ENCODE measurements at regions not wholly inside any gene's neighbourhood (a gene's known extent, or its start where the extent isn't known, plus 50 kb on each side); places are given as distances from the start of the nearest gene placed in this dataset.
"Not testable (repeated sequence)": the region's sequence is repeated elsewhere in the genome, so short reads cannot be mapped to it uniquely, and the experiment has no call there.

DNA sequence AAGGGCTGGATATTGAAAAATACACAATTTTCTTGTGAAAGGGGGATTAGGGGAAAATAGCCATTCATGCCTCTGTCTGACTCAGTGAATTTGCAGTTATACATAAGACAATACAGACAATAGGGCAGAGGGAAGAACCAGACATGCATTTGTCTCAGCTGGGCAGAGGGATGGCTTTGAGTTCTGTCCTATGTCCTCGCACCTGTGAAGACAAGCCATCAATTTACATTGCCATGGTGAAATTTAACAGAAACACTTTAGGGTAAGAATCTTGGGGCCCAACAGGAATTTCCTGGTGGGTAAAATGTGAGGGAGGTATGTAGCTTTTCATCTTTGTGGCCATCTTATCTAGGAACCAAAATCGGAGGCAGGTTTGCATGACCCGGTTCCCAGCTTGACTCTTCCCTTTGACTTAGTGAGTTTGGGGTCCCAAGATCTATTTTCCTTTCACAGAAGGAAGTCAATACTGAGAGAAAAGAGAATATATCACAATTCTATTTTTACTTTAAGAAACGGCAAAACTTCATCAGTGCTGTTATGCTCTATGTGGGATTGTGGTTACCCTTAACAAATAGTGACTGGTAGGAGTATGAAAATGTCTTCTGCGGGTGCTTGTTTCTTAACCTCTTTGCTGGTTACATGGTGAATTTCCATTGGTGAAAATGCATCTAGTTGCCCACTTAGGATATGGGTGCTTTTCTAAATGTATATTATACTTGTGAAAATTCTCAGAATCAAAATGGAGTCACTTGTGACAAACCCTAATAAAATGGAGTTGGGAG lies 221.8 kb downstream of the SPP2 start:
- no peak for DNase-seq

DNA sequence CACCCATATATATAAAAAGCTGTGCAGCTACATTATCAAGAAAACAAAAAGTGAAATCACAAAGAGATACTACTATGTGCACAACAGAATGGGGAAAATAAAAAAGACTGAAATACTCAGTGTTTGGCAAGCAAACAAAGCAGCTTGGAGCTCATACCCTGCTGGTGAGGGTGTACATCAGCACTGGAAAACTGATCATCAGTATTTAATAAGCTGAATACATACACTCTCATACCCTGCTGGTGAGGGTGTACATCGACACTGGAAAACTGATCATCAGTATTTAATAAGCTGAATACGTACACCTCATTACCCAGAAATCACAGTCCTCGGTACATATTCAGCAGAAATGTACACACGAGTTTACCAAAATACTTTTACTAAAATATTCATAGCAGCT lies 220.8 kb downstream of the SPP2 start:
- DNase-seq, result no peak

DNA sequence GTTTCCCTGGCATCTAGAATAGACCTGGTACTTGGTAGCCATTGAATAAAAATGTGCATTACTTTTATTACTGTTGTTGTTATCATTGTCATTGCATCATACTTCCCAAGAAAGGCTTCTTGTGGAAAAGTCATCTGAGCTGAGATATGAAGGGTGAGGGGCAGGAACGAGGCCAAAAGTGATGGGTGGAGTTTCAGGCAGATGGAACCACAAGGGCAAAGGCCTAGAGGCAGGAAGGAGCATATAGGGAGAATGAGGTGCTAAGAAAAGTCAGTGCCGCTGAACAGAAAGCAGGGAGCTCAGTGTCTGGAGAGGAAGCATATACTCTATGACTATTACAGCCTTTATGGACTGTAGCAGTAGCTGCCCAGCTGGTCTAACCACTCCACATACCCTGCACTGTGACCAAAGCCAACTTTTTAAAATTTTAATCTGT lies 219.3 kb downstream of the SPP2 start:
- no peak for DNase-seq

DNA sequence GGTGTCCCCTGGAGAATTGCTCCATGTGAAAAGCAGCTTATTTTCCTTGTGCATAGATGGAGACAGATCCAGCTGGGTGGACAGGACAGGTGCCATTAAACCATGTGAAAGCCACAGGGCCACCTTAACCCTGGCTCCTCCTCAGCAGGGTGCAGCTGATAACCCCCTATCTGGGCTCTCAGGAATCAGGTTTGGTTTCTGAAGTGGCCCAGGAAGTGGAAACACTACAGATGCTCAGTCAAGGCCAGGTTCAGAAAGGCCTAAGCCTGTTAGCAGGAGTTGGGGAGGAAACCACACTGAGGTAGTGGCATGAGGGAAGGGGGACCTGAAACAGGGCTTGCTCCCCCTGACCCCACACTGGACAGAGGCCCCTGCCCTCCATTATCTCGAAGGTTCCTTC lies 217.0 kb downstream of the SPP2 start:
- no peak for DNase-seq

DNA sequence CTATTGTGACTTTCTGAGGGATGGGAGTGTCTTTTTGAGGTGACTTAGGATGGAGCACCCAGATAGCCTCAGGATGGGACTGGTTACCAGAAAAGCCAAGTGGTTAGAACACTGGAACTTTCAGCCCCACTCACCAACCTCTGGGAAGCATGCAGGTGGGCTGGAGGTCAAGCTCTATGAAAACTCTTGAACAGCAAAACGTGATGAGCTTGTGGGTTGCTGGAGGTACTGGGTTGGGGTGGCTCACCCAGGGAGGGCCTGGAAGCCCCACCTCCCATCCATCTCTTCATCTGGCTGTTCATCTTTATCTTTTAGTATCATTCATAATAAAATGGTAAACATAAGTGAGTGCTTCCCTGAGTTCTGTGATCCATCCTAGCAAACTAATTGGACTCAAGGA lies 216.4 kb downstream of the SPP2 start:
- no peak for DNase-seq

DNA sequence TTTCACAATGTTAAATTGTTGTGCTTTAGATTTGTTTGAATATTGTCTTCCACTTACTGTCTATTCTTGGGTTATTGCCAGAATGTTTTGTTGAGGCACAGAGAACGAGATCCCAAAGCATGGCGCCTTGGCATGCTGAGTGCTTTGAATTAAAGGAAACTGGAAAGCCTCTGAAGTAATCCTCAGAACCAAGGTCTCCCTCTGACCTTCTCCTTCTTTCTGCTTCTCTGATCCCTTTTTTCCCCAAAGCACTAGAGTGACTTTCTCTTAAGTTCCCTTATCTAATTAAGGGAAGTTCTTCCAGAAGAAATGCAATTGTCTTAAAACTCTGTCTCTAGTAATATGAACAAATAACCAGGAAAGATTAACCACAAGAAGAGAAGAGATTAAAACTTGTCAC lies 214.7 kb downstream of the SPP2 start:
- DNase-seq, result no peak

DNA sequence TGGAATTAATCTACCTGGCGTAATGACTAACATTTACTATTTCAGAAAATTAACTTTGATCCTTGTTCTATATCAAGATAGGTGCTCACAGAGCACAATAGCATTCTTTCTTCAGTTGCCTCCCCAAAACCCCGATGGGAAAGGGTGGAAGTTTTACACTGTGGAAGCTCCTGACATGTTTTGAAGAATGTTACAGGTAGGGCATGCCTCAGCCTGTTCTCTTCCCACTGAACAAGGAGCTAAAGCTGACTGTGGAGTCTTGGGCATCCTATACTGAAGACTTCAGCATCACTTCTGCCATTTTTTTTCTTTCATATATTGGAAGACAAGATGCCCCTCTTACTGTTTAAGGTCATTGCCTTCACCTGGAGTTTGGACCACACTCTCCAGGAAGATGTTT lies 211.2 kb downstream of the SPP2 start:
- DNase-seq, result no peak

DNA sequence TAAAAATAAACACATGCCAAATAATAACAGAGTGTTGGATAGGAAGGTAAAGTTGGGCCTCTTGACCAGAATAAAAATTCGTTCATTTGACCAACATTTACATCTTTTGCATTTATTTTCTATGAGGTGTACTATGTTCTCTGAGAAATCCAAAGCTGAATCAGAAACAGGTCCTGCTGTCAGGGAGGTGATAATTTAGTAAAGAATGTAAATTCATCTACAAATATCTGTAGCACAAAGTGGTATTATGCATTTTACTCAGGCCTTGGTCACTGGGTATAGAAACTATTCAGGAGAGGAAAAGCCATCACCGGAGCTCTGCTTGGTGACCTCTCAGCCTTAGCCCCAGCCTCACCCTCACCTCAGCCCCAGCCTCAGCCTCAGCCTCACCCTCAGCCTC lies 208.9 kb downstream of the SPP2 start:
- no peak for DNase-seq

DNA sequence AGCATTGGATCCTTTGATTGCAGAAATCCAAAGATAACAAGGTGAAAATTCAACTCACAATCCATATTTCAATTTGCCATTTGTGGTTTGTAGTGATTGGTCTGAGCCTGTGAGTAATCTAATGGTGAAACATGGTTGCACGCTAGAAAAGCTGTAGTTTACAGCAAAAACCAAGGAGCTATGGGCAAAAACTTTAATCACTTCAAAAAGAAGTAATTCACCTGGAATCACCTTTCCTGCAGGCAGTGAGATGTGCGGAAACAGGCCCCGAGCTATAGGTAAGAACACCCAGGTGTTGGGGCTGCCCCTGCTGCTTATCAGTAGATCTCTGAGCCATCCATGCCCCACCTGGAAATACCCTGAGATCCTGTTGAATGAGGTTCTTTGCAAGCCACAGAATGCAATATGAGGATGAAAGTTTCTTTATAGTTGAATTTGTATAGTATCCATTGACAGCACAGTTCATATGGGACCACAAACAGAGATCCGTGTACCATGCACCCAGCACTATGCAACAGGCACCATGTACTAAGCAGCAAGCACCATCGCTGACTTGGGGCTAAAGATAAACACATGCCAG lies 208.2 kb downstream of the SPP2 start:
- DNase-seq, result no peak

DNA sequence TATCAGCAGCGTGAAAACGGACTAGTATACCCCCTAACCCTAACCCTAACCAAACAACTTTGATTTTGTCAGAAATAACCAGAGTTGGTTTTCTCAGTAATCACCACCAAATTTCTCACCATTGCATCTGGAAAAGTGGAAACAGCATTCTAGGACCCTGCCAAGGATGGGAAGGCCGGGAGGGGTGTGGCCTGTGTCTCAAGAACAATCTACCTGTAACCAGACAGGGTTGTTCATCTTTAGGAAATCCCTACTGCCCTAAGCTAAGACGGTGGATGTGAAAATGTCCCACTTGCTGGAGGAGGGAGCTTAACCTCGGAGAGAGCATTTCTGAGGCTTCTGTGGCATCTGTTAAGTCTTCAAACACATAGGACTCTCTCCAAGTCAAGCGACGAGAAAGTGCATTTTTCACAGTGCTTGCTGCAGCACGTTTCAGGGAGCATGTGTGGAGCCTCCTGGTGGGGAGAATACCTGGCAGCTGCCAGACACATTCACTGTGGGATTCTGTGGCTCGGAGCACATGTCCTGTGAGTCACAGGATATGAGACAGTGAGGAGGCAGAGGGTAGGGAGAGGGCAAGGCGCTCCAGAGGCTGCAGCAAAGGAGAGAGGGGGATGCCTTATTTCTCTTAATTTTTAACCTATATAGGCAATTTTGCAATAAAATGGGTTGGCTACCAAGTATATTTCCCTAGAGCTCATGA lies 207.5 kb downstream of the SPP2 start:
- no peak for DNase-seq

DNA sequence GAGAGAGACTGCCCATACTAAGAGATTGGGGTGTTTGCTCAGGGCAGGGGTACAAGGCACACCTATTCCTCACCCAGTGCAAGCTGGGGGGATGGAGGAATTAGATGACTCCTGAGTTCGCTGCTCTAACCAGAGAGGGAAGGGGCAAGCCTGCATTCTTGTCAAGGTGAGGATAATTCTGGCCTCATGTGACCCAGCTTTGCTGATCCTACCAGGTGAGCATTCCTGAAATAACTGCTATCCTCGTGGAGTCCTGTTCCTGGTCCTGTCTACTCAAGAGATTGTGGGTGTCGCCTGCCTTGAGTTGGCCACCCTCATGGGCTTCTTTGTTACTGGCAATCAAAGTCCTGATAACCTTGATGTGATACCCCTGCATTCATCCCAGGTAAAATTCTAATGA lies 206.0 kb downstream of the SPP2 start:
- no peak for DNase-seq

DNA sequence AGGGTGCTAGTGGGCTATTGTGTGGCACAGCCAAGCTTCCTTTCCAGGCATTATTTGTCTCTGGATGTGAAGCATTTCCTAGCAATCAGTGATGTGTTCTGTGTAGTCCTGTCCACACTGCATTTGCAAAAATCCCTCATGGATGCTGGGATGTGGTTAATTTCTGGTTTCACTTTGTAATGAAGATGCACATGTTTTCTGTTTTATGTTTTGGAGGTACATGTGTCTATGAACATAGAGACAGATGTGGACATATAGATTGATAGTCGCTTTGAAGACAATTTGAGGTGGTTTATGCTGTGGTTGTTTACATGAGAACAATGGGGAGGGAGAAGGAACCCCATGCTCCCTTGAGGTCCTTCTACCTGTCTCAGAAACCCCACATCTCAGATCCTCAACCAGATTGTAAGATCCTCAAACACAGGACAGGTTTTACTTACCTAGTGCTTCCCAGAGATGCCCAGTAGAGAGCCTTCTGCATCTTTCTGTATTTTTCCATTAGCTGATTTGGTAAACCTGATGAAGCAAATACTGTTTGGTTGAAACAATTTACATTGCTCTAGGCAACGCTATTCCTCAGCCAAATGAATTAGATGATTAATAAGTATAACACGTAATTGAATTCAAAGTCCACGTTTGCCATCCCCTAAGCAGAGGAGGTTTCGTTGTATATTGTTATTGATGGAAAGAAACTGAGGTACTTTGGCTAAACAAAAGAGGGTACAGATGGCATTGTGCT lies 204.4 kb downstream of the SPP2 start:
- DNase-seq, result no peak

DNA sequence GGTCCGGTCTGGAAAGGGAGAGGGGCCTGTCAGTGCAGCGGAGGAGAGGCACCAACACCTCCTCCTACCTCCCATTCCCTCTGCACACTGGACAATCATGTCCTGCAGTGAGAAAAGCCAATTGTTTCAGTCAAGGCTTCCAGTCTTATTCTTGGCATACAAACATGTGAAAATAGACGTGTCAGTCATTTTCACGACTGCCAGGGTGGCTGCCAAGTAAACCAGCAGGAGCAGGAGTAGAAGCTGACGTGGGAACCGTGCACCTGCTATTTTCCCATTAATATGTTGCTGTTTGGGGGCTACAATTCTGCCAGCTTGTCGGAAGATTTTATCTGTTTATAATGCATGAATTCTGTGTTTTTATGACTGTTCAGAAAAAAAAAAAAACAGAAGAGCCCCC lies 202.3 kb downstream of the SPP2 start:
- no peak for DNase-seq

DNA sequence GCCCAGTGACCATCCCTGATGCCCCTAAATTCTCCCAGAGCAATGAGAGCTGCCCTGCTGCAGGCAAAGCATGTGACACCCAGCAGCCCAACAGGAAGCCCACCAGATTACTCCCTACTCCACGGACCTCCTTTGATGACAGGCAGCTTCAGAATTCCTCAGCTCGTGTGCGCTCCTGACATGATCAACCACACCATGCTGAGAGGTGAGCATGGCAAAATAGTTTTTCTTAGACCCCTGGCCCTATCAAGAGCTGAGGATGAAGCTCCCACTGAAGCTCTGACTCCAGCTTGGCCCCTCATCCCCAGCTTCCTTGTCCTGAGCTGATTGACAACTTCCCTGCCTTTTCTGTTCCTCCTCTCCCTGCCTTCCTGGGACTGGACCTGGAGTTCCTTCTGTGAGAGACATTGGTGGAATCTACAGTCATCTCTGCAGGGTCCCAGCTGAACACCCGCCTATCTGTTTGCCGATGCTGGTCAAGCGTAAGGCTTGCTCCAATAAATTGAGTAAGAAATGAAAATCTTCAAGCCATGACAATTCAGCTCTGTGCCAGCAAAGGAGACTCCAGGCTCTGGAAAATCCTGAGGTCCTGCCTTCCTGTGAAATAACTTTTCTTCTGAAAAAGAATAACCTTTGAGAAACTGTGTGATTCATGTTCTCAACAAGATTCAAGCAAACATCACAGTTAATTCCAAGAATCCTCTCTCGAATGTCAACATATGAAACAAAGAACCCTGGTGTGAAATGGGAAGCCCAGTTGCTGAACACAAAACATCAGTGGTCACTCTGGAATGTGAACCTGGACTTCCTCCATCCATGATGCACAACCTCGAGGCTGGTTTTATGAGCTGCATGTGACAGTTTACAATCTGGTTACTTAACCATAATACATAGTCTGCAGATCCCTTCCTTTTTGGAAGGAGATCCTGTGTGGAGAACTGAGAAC lies 201.1 kb downstream of the SPP2 start:
- no peak for DNase-seq

DNA sequence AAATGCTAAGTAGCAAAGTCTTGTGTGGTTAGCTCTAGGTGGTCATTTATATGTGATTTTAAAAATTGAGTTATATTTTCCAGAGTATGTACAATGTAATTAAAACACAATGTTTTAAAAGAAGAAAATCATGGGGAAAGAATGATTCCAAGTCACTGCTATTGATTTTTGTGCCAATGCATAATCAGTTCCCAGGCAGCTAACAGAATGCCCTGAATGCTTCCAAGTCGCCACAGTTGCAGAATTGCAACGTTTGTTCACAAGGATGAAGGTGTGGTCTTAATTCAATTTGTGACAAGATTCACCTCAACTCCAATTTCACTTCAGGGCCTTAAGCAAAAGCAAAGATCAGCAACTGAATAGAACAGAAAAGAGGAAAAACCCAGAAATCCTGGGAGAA lies 200.4 kb downstream of the SPP2 start:
- DNase-seq, result no peak

DNA sequence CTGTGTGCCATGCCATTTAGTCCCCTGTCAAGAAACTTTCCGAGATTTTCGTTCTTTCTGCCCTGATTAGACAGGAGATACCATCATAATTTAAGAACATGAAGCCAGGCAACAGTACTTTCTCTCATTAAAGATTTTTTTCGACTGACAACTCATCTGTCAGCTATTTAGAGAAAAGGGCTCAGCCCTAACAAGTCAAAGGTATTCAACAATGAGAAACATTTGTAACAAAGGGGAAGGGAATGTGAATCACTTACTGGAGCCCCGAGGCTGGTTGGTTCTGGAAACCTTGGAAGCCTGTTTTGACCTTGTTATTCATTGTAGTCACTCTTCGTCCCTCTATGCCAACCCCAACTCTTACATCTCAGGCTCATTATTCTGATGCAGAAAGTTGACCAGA lies 199.4 kb downstream of the SPP2 start:
- no peak for DNase-seq

DNA sequence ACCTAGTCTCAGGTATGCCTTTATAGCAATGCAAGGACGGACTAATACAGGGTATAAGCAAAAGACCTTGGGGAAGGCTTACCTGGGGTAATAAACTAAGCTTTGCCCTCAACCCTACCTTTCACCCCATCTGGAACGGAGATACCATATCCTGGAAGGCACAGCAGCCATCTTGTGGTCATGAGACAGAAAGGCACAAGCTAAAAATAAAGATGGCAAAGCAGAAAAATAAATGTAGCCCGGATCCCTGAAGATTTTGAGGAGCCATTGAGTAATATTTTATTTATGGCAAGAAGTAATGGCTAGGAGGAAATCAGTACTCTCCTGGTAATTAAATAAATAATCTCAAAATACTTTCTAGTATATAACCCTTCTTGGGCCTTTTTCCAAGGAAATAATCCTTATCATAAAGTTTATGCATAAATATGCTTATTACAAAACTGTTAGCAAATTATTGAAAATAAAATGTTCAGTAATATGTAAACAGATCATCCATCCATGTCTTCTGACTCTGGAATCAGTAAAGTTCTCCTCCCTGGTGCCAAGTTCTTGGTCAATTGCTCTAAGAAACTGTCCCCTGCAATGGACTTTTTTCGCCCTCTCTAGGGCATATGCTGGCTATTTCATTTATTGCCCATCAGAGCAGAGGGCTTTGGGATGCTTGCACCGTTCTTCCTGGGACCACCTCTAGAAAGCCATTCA lies 198.7 kb downstream of the SPP2 start:
- no peak for DNase-seq

DNA sequence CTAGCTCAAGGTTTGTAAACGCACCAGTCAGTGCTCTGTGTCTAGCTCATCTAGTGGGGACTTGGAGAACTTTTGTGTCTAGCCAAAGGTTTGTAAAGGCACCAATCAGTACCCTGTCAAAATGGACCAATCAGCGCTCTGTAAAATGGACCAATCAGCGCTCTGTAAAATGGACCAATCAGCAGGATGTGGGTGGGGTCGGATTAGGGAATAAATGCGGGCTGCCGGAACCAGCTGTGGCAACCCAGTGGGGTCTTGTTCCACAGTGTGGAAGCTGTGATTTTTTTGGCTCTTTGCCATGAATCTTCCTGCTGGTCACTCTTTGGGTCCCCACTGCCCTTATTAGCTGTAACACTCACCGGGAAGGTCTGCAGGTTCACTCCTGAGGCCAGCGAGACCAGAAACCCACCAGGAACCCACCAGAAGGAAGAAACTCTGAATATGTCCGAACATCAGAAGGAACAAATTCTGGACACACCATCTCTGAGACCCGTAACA lies 197.8 kb downstream of the SPP2 start:
- DNase-seq, result not testable (repeated sequence)

DNA sequence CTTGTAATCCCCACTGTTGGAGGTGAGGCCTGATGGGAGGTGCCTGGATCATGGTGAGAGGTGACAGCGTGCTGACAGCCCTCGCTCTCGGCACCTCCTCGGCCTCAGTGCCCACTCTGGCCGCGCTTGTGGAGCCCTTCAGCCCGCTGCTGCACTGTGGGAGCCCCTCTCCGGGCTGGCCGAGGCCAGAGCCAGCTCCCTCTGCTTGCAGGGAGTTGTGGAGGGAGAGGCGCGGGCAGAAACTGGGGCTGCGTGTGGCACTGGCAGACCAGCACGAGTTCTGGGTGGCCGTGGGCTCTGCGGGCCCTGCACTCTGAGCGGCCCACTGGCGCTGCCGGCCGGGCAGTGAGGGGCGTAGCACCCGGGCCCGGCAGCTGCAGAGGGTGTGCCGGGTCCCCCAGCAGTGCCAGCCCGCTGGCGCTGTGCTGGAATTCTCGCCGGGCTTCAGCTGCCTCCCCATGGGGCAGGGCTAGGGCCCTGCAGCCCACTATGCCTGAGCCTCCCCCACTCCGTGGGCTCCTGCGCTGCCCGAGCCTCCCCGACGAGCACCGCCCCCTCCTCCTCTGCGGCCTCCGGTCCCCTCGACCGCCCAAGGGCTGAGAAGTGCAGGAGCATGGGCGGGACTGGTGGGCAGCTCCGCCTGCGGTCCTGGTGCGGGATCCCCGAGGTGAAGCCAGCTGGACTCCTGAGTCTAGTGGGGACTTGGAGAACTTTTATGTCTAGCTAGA lies 197.1 kb downstream of the SPP2 start:
- DNase-seq, result no peak

DNA sequence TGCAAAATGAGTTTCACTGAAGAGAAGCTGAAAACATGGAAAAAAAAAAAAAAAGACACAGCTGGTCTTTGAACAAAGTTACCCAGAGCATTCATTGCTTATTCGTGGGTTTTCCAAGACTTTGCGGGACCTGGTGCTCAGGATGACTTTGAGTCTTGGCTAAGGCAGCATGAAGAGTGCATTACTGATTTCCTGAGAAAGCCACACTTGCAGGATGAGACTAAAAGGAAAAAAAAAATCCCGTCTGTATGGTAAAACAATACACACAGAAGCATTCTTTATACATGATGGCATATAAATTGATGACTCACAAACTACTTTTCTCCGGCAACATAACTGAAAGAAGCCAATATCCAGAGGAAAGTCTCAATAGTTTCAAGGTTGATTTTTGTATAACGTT lies 195.4 kb downstream of the SPP2 start:
- DNase-seq, result no peak

Data from central memory CD4-positive, alpha-beta T cell (primary cell).